ENCODE measurements at regions not wholly inside any gene's neighbourhood (a gene's known extent, or its start where the extent isn't known, plus 50 kb on each side); places are given as distances from the start of the nearest gene placed in this dataset.

- Histone ChIP-seq H3K27ac (no peak overlapping the region), H3K4me3 (ENCODE audit: low read depth, low read length) (no peak overlapping the region), H3K36me3 (replicated peaks) (no peaks in the 10 kb centered on the region), H3K27me3 (replicated peaks) (no peaks in the 10 kb centered on the region)
- peak; percentile 42 for TF ChIP-seq CTCF (IDR thresholded peaks at IDR 0.05; ENCODE audit: low read depth, low read length, missing control alignments)
- no peak for DNase-seq
- in situ Hi-C loops (cut with HindIII; ENCODE audit: low pct_ligation_motif_present, low sequenced_read_pairs) = no loop called here
Measured at GRCh38 chr4:135371137-135371536, 1169.5 kb upstream of the PABPC4L start.

GRCh38 chr4:135368831-135369230, 1167.2 kb upstream of the PABPC4L start:
- in situ Hi-C loops (cut with HindIII; ENCODE audit: low pct_ligation_motif_present, low sequenced_read_pairs) = no loop called here
- no peaks in the 10 kb centered on the region for H3K27me3 ChIP-seq (replicated peaks)
- H3K36me3 ChIP-seq (replicated peaks) = no peaks in the 10 kb centered on the region
- no peak for DNase-seq
- no peak overlapping the region for H3K27ac ChIP-seq
- no peak for TF ChIP-seq CTCF (IDR thresholded peaks at IDR 0.05; ENCODE audit: low read depth, low read length, missing control alignments)
- no peak overlapping the region for H3K4me3 ChIP-seq (ENCODE audit: low read depth, low read length)

GRCh38 chr4:135365065-135365464, 1163.5 kb upstream of the PABPC4L start:
- no peak for DNase-seq
- in situ Hi-C loops (cut with HindIII; ENCODE audit: low pct_ligation_motif_present, low sequenced_read_pairs) = no loop called here
- no peak overlapping the region for H3K4me3 ChIP-seq (ENCODE audit: low read depth, low read length)
- H3K27me3 ChIP-seq (replicated peaks) = no peaks in the 10 kb centered on the region
- H3K27ac ChIP-seq = peak overlapping the region; percentile 46
- H3K36me3 ChIP-seq (replicated peaks) = no peaks in the 10 kb centered on the region
- no peak for TF ChIP-seq CTCF (IDR thresholded peaks at IDR 0.05; ENCODE audit: low read depth, low read length, missing control alignments)

- in situ Hi-C loops (cut with HindIII; ENCODE audit: low pct_ligation_motif_present, low sequenced_read_pairs) = no loop called here
- Histone ChIP-seq H3K27me3 (replicated peaks) (no peaks in the 10 kb centered on the region), H3K4me3 (ENCODE audit: low read depth, low read length) (no peak overlapping the region), H3K36me3 (replicated peaks) (no peaks in the 10 kb centered on the region), H3K27ac (no peak overlapping the region)
- no peak for DNase-seq
- no peak for TF ChIP-seq CTCF (IDR thresholded peaks at IDR 0.05; ENCODE audit: low read depth, low read length, missing control alignments)
Measured at GRCh38 chr4:135359128-135359527, 1157.5 kb upstream of the PABPC4L start.

- TF ChIP-seq CTCF (IDR thresholded peaks at IDR 0.05; ENCODE audit: low read depth, low read length, missing control alignments) = no peak
- no peak for DNase-seq
- no peaks in the 10 kb centered on the region for H3K36me3 ChIP-seq (replicated peaks)
- H3K4me3 ChIP-seq (ENCODE audit: low read depth, low read length) = no peak overlapping the region
- no peak overlapping the region for H3K27ac ChIP-seq
- no peaks in the 10 kb centered on the region for H3K27me3 ChIP-seq (replicated peaks)
- in situ Hi-C loops (cut with HindIII; ENCODE audit: low pct_ligation_motif_present, low sequenced_read_pairs) = no loop called here
Measured at GRCh38 chr4:135357091-135357490, 1155.5 kb upstream of the PABPC4L start.

GRCh38 chr4:135354876-135355275, 1153.3 kb upstream of the PABPC4L start:
- no peaks in the 10 kb centered on the region for H3K36me3 ChIP-seq (replicated peaks)
- H3K27ac ChIP-seq = no peak overlapping the region
- TF ChIP-seq CTCF (IDR thresholded peaks at IDR 0.05; ENCODE audit: low read depth, low read length, missing control alignments) = no peak
- H3K27me3 ChIP-seq (replicated peaks) = no peaks in the 10 kb centered on the region
- in situ Hi-C loops (cut with HindIII; ENCODE audit: low pct_ligation_motif_present, low sequenced_read_pairs) = no loop called here
- H3K4me3 ChIP-seq (ENCODE audit: low read depth, low read length) = no peak overlapping the region
- DNase-seq = peak; percentile 14
